Dendritic cell treated with granulocyte-macrophage colony-stimulating factor and Interleukin-4, amounts not matched to agents 40 ng/mL and 50 ng/mL, for 4 days (primary cell): ENCODE measurements at regions not wholly inside any gene's neighbourhood (a gene's known extent, or its start where the extent isn't known, plus 50 kb on each side); places are given as distances from the start of the nearest gene placed in this dataset.
"Not testable (repeated sequence)": the region's sequence is repeated elsewhere in the genome, so short reads cannot be mapped to it uniquely, and the experiment has no call there.

ENCODE experiments used
- H3K27ac Mint-ChIP-seq: one replicate; pipeline ENCODE4 v1.8.0; 2022; ENCODE audit warnings: mild to moderate bottlenecking, mixed read lengths
- H3K27me3 Mint-ChIP-seq: one replicate; pipeline ENCODE4 v1.8.0; 2022; ENCODE audit warnings: mild to moderate bottlenecking, mixed read lengths
- H3K36me3 Mint-ChIP-seq: one replicate; pipeline ENCODE4 v1.8.0; 2022; ENCODE audit warnings: low read depth, mixed read lengths
- H3K4me1 Mint-ChIP-seq: one replicate; pipeline ENCODE4 v1.8.0; 2022; ENCODE audit warnings: low read depth, mixed read lengths
- H3K4me3 Mint-ChIP-seq: one replicate; pipeline ENCODE4 v1.8.0; 2022; ENCODE audit warnings: mild to moderate bottlenecking, moderate library complexity, mixed read lengths
- H3K9me3 Mint-ChIP-seq: one replicate; pipeline ENCODE4 v1.8.0; 2022; ENCODE audit warnings: mixed read lengths
- intact Hi-C: fragments of 100-400 bp; cut with micrococcal nuclease; formaldehyde crosslinking; loops from one replicate; pipeline ENCODE4 v1.15.0; 2022

DNA sequence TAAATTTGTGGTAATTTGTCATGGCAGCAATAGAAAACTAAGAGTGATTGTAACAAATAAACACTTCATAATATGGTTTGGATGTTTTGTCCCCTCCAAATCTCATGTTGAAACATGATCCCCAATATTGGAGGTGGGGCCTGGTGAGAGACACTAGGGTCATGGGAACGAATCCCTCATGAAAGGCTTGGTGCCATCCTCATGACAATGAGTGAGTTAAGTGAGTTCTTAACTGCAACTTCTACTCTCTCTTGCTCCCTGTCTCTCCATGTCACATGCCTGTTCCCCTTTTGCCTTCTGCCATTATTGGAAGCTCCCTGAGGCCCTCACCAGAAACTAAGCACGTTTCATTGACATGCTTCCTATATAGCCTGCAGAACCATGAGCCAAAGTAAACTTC is 1233.2 kb downstream of the OLFM4 start:
- Mint-ChIP-seq H3K4me1 (no peaks in the 10 kb centered on the region), H3K27ac (no peak overlapping the region)

DNA sequence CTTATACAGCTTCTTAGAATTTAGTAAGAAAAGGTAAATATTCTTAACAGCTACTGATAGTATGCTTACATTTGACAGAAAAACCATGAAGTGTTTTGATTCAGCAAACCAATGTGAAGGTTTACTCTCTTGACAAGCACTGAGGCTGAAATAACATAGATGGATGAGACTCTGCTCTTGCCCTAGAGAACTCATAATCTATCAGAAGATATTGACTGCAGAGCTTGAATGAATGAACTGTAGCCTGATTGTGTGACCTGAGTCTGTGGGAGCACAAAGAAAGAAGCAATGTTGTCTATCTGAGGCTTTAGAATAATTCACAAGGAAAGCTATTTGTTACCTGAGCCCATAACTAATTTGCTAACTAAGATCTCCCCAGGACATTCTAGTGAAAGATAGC is 1235.3 kb downstream of the OLFM4 start:
- H3K27me3 Mint-ChIP-seq: no peaks in the 10 kb centered on the region
- no peak overlapping the region for H3K27ac Mint-ChIP-seq
- H3K4me3 Mint-ChIP-seq: no peak overlapping the region
- no peaks in the 10 kb centered on the region for H3K4me1 Mint-ChIP-seq
- H3K36me3 Mint-ChIP-seq: no peaks in the 10 kb centered on the region
- intact Hi-C loops: no loop called here
- H3K9me3 Mint-ChIP-seq: peaks cover 22% of the 10 kb centered on the region

More for the DNA sequence above, 1233.2 kb downstream of the OLFM4 start:
- intact Hi-C loops: no loop called here
- H3K36me3 Mint-ChIP-seq: no peaks in the 10 kb centered on the region
- no peak overlapping the region for H3K4me3 Mint-ChIP-seq
- H3K27me3 Mint-ChIP-seq: no peaks in the 10 kb centered on the region
- peaks cover 12% of the 10 kb centered on the region for H3K9me3 Mint-ChIP-seq

DNA sequence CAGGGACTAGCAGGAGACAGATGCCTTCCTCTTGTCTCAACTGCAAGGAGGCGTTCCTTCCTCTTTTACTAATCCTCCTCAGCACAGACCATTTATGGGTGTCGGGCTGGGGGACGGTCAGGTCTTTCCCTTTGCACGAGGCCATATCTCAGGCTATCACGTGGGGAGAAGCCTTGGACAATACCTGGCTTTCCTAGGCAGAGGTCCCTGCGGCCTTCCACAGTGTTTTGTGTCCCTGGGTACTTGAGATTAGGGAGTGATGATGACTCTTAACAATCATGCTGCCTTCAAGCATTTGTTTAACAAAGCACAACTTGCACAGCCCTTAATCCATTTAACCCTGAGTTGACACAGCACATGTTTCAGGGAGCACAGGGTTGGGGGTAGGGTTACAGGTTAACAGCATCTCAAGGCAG is 1238.6 kb downstream of the OLFM4 start:
- H3K9me3 Mint-ChIP-seq: peaks cover 36% of the 10 kb centered on the region
- H3K27ac Mint-ChIP-seq, H3K27me3 Mint-ChIP-seq, H3K36me3 Mint-ChIP-seq, intact Hi-C loops, H3K4me3 Mint-ChIP-seq, H3K4me1 Mint-ChIP-seq: not testable (repeated sequence)

DNA sequence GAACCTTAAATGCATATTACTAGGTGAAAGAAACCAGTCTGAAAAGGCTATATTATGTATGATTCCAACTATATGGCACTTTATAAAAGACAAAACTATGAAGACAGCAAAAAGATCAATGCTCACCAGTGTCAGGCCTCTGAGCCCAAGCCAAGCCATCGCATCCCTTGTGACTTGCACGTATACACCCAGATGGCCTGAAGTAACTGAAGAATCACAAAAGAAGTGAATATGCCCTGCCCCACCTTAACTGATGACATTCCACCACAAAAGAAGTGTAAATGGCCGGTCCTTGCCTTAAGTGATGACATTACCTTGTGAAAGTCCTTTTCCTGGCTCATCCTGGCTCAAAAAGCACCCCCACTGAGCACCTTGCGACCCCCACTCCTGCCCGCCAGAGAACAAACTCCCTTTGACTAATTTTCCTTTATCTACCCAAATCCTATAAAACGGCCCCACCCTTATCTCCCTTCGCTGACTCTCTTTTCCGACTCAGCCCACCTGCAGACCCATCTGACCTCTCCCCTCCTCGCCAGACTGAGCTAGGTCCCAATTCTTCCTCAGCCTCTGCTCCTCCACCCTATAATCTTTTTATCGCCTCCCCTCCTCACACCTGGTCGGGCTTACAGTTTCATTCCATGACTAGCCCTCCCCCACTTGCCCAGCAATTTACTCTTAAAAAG is 1239.5 kb downstream of the OLFM4 start:
- H3K36me3 Mint-ChIP-seq, H3K27me3 Mint-ChIP-seq, H3K4me3 Mint-ChIP-seq, H3K27ac Mint-ChIP-seq, H3K4me1 Mint-ChIP-seq, intact Hi-C loops: not testable (repeated sequence)
- H3K9me3 Mint-ChIP-seq: peaks cover 28% of the 10 kb centered on the region

DNA sequence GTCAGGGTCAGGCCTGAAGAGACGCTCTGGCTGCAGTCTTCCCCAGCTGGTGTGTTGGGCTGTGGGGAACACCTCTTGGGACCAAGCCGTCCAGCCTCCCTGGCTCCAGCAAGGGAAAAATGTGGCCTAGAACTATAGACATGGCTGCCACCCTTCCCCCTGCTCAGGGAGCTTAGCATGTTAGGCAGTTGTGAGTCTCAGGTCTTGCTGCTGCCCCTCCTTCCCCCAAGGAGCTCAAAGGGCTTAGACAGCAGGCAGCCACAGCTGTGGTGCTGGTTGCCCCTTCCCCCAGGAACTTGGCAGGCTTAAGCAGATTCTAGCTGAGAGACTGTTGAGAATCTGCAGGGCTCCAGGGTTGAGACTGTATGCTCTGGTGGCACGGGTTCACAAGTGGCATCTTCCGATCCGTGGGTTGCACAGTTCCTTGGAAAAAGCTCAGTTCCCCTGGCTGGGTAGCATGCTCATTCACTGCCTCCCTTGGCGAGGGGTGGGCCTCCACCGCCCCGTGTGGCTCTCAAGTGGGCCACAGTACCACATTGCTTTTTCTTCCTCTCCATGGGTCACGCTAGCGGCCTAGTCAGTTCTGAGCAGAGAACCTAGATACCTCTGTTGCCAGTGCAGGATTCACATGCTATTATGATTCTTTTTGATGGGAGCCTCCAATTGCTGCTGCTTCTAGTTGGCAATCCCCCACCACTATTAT is 1258.6 kb downstream of the OLFM4 start:
- intact Hi-C loops: no loop called here
- H3K27ac Mint-ChIP-seq: no peak overlapping the region

DNA sequence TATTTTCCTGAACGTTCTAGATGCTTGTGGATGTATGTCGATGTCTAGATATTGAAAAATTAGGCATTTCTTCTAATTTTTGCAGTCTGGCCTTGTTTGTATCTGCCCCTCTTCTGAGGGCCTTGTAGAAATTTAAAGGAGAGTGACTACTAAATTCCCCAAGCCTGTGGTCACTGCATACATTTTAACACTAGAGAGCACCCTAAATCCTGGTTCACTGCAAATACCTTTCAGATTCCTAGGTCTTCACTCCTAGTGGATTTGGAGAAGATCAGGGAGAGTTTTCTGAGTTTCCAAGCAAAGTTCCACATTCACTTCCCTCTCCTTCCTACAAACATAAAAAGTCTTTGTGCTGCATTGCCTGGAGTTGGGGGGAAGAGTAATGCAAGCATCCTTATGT is 1272.5 kb downstream of the OLFM4 start:
- intact Hi-C loops: no loop called here
- Mint-ChIP-seq H3K27ac (no peak overlapping the region), H3K9me3 (peaks cover 49% of the 10 kb centered on the region), H3K27me3 (no peaks in the 10 kb centered on the region), H3K4me3 (no peak overlapping the region), H3K4me1 (no peaks in the 10 kb centered on the region), H3K36me3 (no peaks in the 10 kb centered on the region)

More for the DNA sequence above, 1258.6 kb downstream of the OLFM4 start:
- Mint-ChIP-seq H3K4me1 (no peaks in the 10 kb centered on the region), H3K4me3 (no peak overlapping the region), H3K27me3 (no peaks in the 10 kb centered on the region), H3K9me3 (peaks cover 49% of the 10 kb centered on the region), H3K36me3 (no peaks in the 10 kb centered on the region)

DNA sequence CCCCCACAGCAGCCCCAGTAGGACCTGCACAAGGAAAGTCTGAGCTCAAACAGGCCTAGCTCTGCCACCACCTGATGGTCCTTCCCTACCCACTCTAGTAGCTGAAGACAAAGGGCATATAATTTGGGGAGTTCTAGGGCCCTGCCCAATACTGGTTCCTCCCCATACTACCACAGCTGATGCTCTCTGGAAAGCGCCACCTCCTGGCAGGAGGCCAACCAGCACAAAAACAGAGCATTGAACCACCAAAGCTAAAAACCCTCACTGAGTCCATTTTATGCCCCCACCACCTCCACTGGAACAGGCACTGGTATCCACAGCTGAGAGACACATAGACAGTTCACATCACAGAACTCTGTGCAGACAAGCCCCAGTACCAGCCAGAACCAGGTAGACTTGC is 1276.8 kb downstream of the OLFM4 start:
- Mint-ChIP-seq H3K4me3 (no peak overlapping the region), H3K9me3 (peaks cover 33% of the 10 kb centered on the region), H3K36me3 (no peaks in the 10 kb centered on the region), H3K4me1 (no peaks in the 10 kb centered on the region), H3K27ac (no peak overlapping the region), H3K27me3 (no peaks in the 10 kb centered on the region)
- intact Hi-C loops: no loop called here

DNA sequence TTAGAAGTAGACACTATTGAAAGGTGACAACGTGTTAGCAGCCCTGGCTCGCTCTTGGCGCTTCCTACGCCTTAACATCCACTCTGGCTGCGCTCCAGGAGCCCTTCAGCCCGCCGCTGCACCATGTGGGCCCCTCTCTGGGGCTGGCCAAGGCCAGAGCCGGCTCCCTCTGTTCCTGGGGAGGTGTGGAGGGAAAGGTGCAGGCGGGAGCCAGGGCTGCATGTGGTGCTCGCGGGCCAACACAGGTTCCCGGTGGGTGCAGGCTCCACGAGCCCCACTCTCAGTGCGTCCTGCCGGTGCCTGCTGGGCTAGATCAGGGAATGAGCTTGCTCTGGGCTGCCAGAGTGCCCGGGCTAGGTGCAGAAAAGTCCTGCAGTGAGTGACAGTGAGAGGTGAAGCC is 1284.3 kb downstream of the OLFM4 start:
- Mint-ChIP-seq H3K27ac (no peak overlapping the region), H3K9me3 (peaks cover 20% of the 10 kb centered on the region), H3K36me3 (no peaks in the 10 kb centered on the region), H3K4me1 (no peaks in the 10 kb centered on the region), H3K4me3 (no peak overlapping the region), H3K27me3 (no peaks in the 10 kb centered on the region)
- intact Hi-C loops: no loop called here

DNA sequence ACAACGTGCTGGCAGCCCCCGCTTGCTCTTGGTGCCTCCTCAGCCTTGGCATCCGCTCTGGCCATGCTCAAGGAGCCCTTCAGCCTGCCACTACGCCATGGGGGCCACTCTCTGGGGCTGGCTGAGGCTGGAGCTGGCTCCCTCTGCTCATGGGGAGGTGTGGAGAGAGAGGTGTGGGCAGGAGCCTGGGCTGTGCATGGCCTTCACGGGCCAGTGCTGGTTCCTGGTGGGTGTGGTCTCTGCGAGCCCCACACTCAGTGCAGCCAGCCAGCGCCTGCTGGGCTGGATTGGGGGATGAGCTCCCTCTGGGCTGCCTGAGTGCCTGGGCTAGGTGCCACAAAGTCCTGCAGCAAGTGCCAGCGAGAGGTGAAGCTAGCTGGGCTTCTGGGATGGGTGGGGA is 1289.1 kb downstream of the OLFM4 start:
- no peaks in the 10 kb centered on the region for H3K27me3 Mint-ChIP-seq
- peaks cover 52% of the 10 kb centered on the region for H3K9me3 Mint-ChIP-seq

DNA sequence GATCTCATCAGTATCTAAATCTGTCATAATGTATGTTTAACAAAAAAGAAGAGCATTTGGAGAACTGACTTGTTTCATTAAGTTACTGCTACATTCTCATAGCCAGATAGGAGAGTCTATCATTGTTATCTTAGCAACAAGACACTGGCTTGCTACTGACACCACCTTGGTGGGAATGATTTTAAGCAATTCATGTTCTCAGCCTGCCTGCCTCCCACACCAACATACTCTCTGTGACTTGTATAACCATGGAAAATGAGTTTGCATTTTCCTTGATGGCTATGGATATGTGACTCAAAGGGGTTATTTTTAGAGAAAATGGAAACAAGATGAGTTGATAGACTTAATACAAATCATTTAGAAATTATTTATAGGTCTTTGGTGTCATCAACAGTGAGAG is 1308.9 kb downstream of the OLFM4 start:
- Mint-ChIP-seq H3K4me1 (no peaks in the 10 kb centered on the region), H3K27me3 (no peaks in the 10 kb centered on the region), H3K36me3 (no peaks in the 10 kb centered on the region), H3K27ac (no peak overlapping the region), H3K4me3 (no peak overlapping the region), H3K9me3 (peaks cover 10% of the 10 kb centered on the region)
- intact Hi-C loops: no loop called here

More for the DNA sequence above, 1289.1 kb downstream of the OLFM4 start:
- Mint-ChIP-seq H3K36me3 (no peaks in the 10 kb centered on the region), H3K4me3 (no peak overlapping the region), H3K4me1 (no peaks in the 10 kb centered on the region), H3K27ac (no peak overlapping the region)
- intact Hi-C loops: no loop called here

DNA sequence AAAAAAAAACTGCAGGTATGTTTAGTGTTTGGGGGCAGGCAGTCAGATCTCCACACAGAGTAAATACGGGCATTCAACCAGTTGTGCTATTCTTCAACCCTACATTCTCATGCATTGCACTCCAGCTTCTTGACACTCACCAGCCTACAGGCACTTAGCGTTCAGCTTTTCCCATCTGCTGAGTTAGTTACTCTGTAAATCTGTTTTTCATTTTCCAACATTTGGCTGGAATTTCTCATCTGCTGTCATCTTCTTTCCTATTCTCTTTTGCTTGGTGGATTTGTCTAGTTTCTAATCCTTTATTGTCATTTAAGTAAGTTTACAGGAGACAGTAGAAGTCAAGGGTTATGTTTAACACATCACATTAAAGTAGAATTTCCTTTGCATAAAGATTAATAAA is 1318.9 kb downstream of the OLFM4 start:
- Mint-ChIP-seq H3K36me3 (no peaks in the 10 kb centered on the region), H3K9me3 (peaks cover 8% of the 10 kb centered on the region), H3K27ac (no peak overlapping the region), H3K4me3 (no peak overlapping the region), H3K27me3 (no peaks in the 10 kb centered on the region), H3K4me1 (no peaks in the 10 kb centered on the region)
- intact Hi-C loops: no loop called here

DNA sequence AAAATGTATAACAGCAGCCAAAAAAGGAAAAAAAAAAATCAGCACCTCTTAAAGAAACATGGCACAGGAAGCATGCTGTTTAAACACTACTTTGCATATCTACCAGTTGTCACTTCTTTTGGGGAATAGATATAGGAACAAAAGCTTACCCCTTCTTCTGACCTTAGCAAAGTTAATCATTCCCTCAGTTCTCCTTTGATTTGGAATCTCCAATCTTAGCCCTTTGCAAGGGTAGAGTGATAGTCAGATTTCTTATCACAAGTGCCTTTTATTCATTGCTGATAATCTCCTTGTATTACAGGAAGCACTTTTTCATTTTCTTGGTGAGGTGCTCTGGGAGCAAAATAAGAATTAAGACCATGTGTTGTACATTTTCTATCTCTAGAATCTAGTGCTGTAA is 1327.6 kb downstream of the OLFM4 start:
- Mint-ChIP-seq H3K4me1 (no peaks in the 10 kb centered on the region), H3K9me3 (no peaks in the 10 kb centered on the region), H3K27me3 (no peaks in the 10 kb centered on the region), H3K27ac (no peak overlapping the region), H3K4me3 (no peak overlapping the region), H3K36me3 (no peaks in the 10 kb centered on the region)
- intact Hi-C loops: no loop called here

DNA sequence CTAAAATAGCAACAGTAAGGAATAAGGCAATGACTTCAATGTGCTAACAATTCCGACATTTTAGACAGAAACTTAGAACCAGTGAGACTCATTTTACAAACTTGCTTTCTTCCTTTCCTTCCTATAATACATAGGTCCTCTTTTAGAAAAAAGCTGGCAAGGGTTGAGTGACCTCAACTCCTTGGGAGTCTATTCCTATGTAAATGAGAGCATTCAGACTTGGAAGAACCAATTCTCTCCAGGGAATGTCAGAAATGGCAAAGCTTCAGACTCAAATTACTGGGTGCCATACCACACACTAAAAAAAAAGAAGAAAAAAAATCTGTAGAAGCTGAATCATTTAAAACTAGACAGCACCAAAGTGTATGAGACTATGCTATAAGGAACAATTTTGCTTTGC is 1328.2 kb downstream of the OLFM4 start:
- intact Hi-C loops: no loop called here
- Mint-ChIP-seq H3K27ac (no peak overlapping the region), H3K27me3 (no peaks in the 10 kb centered on the region), H3K4me1 (no peaks in the 10 kb centered on the region), H3K9me3 (no peaks in the 10 kb centered on the region), H3K36me3 (no peaks in the 10 kb centered on the region), H3K4me3 (no peak overlapping the region)

DNA sequence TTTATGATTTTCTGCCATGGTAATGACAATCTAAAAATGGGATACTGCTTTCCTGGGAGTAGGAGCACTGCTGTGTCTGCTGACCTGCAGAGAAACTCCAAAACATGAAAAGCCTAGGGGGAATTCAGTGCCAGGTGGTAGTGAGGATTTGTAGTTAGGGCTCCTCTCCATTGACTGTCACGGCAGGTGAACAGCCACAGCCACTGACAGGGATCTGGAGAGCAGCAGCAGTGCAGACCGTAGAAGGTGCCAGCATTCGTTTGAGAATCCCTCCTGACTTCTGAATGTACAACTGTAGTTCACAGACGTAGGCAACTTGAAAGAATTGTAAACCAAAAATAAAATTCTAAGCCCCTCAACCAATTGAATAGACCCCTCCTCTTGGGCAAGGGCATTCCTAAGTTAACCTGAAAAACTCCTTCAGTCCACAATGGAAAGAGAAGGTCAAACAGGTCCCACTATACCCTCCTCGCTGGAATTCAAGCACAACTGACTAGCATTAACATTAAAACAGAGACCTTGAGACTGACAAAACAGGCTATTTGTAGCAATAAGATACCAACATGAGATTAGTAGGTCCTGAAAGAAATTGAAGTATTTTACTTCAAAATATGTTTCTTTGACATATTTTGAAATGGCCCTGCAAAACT is 1328.8 kb downstream of the OLFM4 start:
- no peak overlapping the region for H3K4me3 Mint-ChIP-seq
- no peaks in the 10 kb centered on the region for H3K4me1 Mint-ChIP-seq
- intact Hi-C loops: no loop called here

More for the DNA sequence above, 1328.8 kb downstream of the OLFM4 start:
- H3K27me3 Mint-ChIP-seq: no peaks in the 10 kb centered on the region
- H3K27ac Mint-ChIP-seq: no peak overlapping the region
- no peaks in the 10 kb centered on the region for H3K36me3 Mint-ChIP-seq
- no peaks in the 10 kb centered on the region for H3K9me3 Mint-ChIP-seq
